ENCODE measurements at regions not wholly inside any gene's neighbourhood (a gene's known extent, or its start where the extent isn't known, plus 50 kb on each side); places are given as distances from the start of the nearest gene placed in this dataset.

- Histone ChIP-seq H4K91ac (ENCODE audit: insufficient read length, low read depth, low read length) (no peak overlapping the region), H3K23ac (ENCODE audit: insufficient read length, low read depth, low read length) (no peak overlapping the region), H4K5ac (ENCODE audit: insufficient read length, low read depth, low read length) (no peak overlapping the region), H4K20me1 (ENCODE audit: control insufficient read depth, insufficient read depth, insufficient read length) (no peaks in the 10 kb centered on the region), H3K79me2 (ENCODE audit: insufficient read depth, low read length) (no peaks in the 10 kb centered on the region), H3K56ac (ENCODE audit: insufficient read length, low read depth, low read length) (no peak overlapping the region), H2AFZ (ENCODE audit: low read length) (no peak overlapping the region), H2AK5ac (ENCODE audit: insufficient read length, low read length) (no peak overlapping the region), H3K4me1 (ENCODE audit: insufficient read depth, low read length) (no peaks in the 10 kb centered on the region), H3K4me2 (ENCODE audit: insufficient read depth, insufficient read length, low read length) (no peak overlapping the region), H2BK12ac (ENCODE audit: insufficient read length, low read depth, low read length) (no peak overlapping the region), H3K27me3 (ENCODE audit: insufficient read depth, low read length) (no peaks in the 10 kb centered on the region), H2BK5ac (ENCODE audit: insufficient read length, low read length) (no peak overlapping the region), H3K27ac (ENCODE audit: insufficient read length, low read depth, low read length) (no peak overlapping the region), H3K23me2 (ENCODE audit: insufficient read length, low read depth, low read length, poor library complexity, severe bottlenecking) (no peaks in the 10 kb centered on the region), H2BK120ac (ENCODE audit: low read depth, low read length, poor library complexity, severe bottlenecking) (no peak overlapping the region), H3K18ac (ENCODE audit: insufficient read length, low read depth, low read length) (no peak overlapping the region), H3K9ac (ENCODE audit: extremely low read depth, insufficient read length, low read length) (no peak overlapping the region), H3K4ac (ENCODE audit: low read depth, low read length) (no peak overlapping the region), H2BK15ac (ENCODE audit: low read depth, low read length) (no peak overlapping the region), H3K14ac (ENCODE audit: insufficient read depth, low read length) (no peak overlapping the region), H2BK20ac (ENCODE audit: low read depth, low read length, poor library complexity, severe bottlenecking) (no peak overlapping the region), H3K9me3 (ENCODE audit: control insufficient read depth, low read depth, low read length) (no peaks in the 10 kb centered on the region), H3K79me1 (ENCODE audit: insufficient read depth, low read depth, low read length, poor library complexity, severe bottlenecking) (no peaks in the 10 kb centered on the region), H3T11ph (ENCODE audit: low read length) (no peak overlapping the region), H4K8ac (replicated peaks; ENCODE audit: insufficient read length, low read depth, low read length) (no peak overlapping the region)
- H3K27me3 Mint-ChIP-seq (ENCODE audit: low read depth) = no peaks in the 10 kb centered on the region
- DNase-seq = no peak
- no peak overlapping the region for H3K4me3 Mint-ChIP-seq
- H3K27ac Mint-ChIP-seq = no peak overlapping the region
- no CpG with 5 or more reads among the region's 2 CpGs for WGBS (ENCODE audit: extremely low coverage, insufficient read length, low lambda C conversion rate)
- no peak for TF ChIP-seq CTCF (conservative IDR thresholded peaks at IDR 0.05)
- H3K4me1 Mint-ChIP-seq = peaks cover 0 to 4% of the 10 kb centered on the region in 2 experiments; a peak in 2 of 4 replicates
- H3K9me3 Mint-ChIP-seq = no peaks in the 10 kb centered on the region
- H3K36me3 Mint-ChIP-seq (ENCODE audit: insufficient read depth in 1 of 3, low read depth in 3 of 3) = no peaks in the 10 kb centered on the region
Measured at GRCh38 chr12:89960011-89960507, 251.4 kb upstream of the ATP2B1 start.

All from H9 (cell line).